DMS 273 treated with DMSO at 0.1 percent for 48 hours (cell line): ENCODE measurements at regions not wholly inside any gene's neighbourhood (a gene's known extent, or its start where the extent isn't known, plus 50 kb on each side); places are given as distances from the start of the nearest gene placed in this dataset.

Experiments used
- DNase-seq: peaks from one replicate; lab custom pipeline; 2025; lab: John Stamatoyannopoulos, UW

DNA sequence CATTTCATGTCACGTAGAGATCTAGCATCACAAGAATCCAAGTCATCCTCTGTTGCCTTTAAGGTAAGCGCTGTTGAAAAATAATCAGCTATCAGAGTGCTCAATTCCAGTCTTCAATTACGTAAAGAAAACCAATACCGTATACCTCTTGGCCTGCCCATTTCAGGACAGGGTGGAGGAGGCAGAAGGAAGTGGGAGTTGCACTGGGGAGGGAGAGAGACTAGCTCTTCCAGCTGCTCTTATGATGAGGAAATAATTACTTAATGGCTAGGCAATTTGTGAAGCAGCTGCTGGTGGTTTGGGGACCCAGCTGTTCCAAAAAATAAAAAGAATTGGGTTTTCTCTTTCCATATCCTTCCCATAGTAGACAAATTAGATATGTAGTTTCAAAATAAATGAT, 365.8 kb upstream of the MCTP2 start:
- DNase-seq, result peak; percentile 35

- DNase-seq, result no peak
Measured at GRCh38 chr15:93862791-93863190, 368.6 kb upstream of the MCTP2 start.

GRCh38 chr15:93861956-93862741, 369.2 kb upstream of the MCTP2 start:
- no peak for DNase-seq

DNA sequence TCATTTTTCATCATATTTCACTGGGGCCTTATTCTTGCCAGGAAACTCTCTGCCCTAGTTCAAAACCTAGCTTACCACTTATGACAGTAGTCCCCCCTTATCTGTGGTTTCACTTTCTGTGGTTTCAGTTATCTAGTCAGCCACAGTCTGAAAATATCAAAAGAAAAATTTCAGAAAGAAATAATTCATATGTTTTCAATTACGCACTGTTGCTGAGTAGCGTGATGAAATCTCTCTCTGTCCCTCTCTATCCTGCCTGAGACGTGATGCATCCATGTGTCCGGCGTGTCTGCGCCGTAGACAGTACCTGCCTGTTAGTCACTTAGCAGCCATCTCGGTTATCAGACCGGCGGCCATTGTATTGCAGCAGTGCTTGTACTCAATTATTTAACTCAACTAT, 369.9 kb upstream of the MCTP2 start:
- DNase-seq, result no peak

DNA sequence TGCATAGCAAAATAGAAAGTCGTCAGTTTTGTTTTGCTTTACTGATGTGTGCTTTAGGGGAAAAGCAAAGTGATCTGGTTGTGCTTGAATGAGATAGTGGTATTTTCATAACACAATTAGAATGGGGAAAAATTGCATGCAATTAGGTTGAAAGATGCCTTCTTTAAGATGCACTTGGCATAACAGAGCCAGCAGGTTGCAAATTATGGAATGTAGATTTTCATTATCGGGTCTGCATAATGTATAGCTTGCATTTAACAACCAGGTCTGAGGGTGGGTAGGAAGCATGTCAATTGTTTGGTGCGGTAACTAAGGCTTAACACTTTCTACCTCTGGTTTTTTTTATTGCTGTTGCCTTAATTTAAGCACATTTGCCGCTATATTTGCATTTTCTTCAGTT, 370.7 kb upstream of the MCTP2 start:
- DNase-seq, result no peak

DNA sequence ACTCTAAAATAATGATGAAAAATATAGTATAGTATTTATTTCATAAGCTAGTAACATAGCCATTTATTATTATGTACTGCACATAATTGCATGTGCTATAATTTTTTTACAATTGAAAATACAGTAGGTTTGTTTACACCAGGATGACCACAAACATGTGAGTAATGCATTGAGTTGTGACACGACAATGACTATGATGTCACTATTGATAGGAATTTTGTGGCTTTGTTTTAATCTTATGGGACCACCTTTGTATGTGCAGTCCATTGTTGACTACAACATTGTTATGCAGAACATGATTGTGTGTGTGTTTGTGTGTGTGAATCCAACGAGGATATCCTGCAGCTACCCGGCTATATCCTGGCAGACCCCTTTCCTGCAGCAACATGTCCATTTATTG, 372.2 kb upstream of the MCTP2 start:
- DNase-seq, result no peak

GRCh38 chr15:93855181-93855826, 376.1 kb upstream of the MCTP2 start:
- no peak for DNase-seq

GRCh38 chr15:93854088-93854487, 377.3 kb upstream of the MCTP2 start:
- DNase-seq, result no peak

- DNase-seq, result no peak
Measured at GRCh38 chr15:93852761-93853160, 378.6 kb upstream of the MCTP2 start.

- DNase-seq, result no peak
Measured at GRCh38 chr15:93848490-93848889, 382.9 kb upstream of the MCTP2 start.

DNA sequence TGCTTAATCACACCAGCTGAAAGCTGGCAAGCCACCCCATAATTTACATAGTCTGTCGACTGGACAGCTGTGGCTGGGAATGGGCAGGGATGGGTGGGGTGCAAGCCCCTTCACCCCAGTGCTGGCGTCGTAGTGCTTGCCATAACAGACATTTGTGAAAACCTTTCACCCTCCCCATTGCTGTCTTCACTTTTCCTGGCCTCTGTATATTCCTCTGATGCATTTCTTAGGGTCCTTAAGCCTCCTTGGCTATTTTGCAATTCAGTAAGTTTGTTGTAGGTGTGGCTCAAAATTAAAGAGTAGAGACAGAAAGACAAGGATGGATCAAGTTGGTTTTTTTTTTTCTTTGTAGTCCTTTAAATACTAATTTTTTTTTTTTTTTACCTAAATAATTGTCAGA, 383.3 kb upstream of the MCTP2 start:
- DNase-seq, result no peak

- DNase-seq, result no peak
Measured at GRCh38 chr15:93846148-93846547, 385.2 kb upstream of the MCTP2 start.

DNA sequence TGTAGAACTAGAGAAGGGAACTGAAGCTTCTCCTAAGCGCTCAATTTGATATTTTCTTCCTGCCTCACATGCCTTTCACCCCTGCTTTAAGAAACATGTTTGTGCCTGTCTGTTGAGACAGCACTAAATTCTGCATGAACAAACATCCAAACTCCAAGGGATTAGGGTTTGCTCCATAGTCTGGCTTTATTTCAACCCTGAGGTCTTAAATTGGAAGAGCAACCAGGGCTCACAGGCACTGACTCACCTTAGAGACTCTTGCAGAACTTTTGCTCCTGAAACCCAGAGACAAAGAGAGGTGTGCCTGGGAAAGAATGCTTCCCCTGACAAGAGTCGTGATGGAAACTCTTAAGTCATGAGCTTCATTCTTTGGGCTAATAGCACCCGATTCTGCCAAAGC, 393.9 kb upstream of the MCTP2 start:
- no peak for DNase-seq

- no peak for DNase-seq
Measured at GRCh38 chr15:93835344-93835743, 396.0 kb upstream of the MCTP2 start.

DNA sequence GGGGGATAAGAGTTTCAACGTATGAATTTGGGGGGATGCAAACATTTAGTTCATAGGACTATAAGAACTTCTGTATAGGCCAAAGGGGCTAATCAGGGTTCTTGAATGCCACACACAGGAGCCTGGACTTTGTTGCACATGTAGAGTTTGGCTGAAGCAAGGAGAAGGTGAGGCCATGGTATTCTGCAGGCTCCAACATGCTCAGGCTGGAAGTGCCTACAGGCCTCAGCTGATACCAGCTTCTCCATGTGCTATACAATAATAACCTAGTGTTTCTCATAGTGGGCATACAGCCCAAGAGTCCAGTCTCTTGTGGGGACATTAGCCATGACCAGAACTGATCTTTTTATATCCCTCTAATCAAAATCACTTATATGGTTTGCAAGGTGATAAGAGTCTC, 399.7 kb upstream of the MCTP2 start:
- no peak for DNase-seq

DNA sequence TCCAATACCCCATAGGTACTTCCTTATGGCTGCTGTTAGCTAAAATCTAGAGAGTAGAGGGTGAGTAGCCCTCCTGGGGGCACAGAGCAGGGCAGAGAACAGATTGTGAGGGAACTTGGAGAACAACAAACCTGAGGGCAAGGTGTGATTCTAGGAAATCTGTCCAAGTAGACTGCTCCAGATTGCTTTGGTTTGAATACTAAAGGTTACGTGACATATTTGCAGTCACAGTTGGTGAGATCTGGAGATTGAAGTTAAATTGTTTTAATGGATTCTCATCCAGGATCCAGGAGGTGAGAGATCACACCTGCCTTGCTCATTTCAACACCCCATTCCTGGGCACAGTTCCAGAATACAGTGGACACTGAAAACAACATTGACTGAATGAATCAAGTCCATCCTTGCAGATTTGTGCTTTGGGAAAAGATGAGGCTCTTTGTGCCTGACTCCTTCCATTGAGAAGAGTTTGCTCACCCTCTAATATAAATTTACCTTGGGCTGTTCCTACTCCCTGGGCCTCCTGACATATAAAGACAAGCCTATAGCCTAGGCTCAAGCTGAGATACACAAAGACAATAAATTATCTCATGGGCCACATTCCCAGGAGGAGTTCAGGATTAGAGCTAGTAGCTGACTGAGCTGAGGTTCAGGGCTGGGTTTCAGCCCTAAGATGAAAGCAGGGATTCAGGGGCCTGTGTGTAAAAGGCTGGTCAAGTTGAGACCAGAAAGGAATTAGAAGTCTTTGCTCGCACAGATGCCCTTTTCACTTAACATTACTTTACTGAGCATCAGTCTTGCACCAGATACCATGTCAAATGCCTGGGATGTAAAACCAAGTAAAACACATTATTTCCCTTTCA, 400.9 kb upstream of the MCTP2 start:
- DNase-seq, result no peak

- DNase-seq, result no peak
Measured at GRCh38 chr15:93829115-93829870, 402.1 kb upstream of the MCTP2 start.

DNA sequence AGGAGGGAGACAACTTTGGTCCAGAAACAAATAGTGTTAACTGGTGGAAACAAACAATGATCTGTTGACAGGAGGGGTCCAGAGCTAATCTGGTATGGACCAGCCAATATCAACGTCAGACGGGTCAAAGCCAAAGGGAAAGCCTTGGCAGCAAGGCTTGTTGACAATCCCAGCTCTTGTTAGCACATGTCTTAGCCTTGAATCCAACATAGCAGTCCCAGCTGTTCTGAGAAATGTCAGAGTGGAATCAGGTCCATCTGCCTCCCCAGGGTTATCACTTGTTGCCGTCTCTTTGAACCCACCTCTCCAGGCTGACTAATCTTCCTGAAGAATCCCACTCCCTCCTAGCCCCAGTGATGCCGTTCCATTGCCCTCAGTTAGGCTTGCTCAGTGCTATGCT, 404.6 kb upstream of the MCTP2 start:
- no peak for DNase-seq

GRCh38 chr15:93826293-93826692, 405.1 kb upstream of the MCTP2 start:
- no peak for DNase-seq

- no peak for DNase-seq
Measured at GRCh38 chr15:93825682-93826081, 405.7 kb upstream of the MCTP2 start.

GRCh38 chr15:93823971-93824913, 407.1 kb upstream of the MCTP2 start:
- no peak for DNase-seq
